ENCODE measurements at regions not wholly inside any gene's neighbourhood (a gene's known extent, or its start where the extent isn't known, plus 50 kb on each side); places are given as distances from the start of the nearest gene placed in this dataset.

GRCh38 chr3:159761369-159761768, 227.3 kb upstream of the IL12A start:
- DNase-seq (ENCODE audit: low read depth, low spot score) = peak; percentile 71

- peak; percentile 55 for DNase-seq (ENCODE audit: low read depth, low spot score)
Observed at GRCh38 chr3:159761848-159762635, 226.6 kb upstream of the IL12A start.

GRCh38 chr3:159763011-159763601, 225.5 kb upstream of the IL12A start:
- peak; percentile 85 for DNase-seq (ENCODE audit: low read depth, low spot score)

DNA sequence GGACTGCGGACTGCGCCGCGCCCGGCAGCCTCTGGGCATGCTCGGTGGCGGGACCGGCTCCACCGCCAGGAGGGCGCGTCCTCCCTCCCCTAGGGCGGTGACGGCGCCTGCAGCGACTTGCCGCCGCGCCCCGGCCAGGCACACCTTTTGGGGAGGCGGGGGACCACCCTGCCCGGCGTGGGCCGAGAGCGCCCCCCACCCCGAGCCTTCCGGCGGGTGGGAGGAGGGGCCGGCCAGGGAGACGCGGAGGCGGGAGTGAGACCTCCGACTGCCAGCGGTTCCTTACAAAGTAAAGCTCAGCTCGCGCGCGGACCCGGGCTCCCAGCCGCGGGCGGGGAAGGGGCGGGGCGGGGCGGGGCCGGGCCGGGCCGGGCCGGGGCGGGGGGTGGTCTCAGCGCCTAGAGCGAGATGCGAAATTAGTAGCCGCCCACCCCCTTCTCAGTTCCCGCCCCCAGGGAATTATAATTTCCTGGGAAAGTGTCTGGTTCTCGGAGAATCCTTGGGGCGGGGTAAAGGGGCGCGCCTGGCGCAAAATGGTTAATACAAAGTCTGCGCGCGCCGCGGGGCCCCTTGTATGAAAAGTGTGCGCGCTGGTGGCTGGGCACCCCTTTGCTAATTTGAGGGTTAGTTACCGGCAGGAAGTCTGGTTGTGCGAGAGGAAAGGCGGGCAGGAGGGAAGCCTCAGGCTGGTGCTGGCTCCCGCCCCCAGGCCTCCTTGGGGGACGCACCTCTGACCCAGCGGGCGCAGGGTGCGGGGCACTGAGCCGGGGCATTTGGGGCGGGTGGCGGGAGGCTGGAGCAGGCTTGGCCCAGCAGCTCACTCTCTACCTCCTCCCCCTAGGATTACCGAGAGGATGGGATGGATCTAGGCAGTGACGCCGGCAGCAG, 224.8 kb upstream of the IL12A start:
- DNase-seq (ENCODE audit: low read depth, low spot score) = peak; percentile 94

DNA sequence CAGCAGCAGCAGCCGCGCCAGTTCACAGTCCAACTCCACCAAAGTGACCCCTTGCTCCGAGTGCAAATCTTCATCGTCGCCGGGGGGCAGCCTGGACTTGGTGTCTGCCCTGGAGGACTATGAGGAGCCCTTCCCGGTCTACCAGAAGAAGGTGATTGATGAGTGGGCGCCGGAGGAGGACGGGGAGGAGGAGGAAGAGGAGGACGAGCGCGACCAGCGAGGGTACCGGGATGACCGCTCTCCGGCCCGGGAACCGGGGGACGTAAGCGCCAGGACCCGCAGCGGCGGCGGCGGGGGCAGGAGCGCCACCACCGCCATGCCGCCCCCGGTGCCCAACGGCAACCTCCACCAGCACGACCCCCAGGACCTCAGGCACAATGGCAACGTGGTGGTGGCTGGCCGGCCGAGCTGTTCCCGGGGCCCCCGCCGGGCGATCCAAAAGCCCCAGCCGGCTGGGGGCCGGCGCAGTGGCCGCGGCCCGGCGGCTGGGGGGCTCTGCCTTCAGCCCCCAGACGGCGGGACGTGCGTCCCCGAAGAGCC, 224.1 kb upstream of the IL12A start:
- DNase-seq (ENCODE audit: low read depth, low spot score) = no peak

DNA sequence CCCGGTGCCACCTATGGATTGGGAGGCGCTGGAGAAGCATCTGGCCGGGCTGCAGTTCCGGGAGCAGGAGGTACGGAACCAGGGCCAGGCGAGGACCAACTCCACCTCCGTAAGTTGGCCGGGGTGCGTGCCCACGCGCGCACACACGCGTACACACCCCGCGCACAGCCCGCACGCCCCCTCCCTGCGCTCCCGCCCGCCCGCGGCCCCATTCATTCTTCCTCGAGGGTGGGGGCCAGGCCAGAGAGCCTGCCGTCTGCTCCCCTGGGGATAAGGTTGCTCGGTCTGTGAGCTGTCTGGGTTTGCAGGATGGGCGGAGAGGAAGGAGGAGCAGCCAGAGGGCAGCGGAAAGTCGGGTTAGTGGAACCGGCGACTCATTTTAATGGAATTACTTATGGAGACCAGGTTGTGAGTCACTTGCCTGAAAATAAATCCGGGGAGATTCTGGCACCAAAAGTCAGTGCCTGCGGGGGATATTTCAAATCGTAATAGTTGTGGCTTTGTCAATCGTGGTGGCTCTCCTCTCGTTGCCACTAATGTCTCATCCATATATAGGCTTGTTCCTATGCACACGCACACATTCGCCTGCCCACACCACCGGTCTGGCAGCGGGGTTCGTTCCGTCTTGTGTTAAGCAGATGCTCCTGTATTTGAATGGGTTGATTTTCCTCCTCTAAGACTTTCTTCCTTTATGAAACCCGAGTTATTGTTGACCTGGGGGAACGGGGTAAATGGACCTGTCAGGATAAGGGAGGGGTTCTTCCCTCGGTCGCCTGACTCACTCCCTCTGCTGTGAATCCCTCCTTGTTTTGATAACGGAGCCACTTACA, 223.4 kb upstream of the IL12A start:
- peak; percentile 97 for DNase-seq (ENCODE audit: low read depth, low spot score)

GRCh38 chr3:159765860-159766294, 222.8 kb upstream of the IL12A start:
- DNase-seq (ENCODE audit: low read depth, low spot score) = no peak

DNA sequence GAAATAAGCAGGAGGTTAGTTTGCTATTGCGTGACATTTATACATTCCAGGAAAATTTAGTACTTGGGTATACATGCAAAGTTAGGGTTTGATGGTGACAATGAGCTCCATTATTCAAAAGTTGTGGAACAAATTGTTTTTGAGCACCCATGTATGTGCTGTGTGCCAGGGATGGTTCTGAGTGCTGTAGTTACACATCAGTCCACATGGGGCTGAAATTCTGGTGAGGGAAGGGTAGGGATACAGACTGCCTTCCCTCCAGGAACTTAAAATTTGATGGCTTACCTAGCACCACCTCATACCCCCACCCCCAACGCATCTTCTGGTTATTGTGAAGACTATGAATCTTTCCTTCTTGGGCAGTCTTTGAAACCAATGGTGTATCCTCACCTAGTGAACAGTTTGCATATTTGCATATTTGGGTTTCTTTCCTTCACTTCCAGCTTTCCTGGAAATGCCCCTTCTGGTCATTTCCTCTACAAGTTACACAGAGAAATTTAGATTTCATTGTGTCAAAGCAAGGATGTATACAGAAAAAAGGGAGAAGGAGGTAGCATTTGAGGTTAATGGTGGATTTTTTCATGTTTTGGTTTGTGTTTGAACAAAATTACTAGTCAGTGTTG, 222.0 kb upstream of the IL12A start:
- DNase-seq (ENCODE audit: low read depth, low spot score) = peak; percentile 68

DNA sequence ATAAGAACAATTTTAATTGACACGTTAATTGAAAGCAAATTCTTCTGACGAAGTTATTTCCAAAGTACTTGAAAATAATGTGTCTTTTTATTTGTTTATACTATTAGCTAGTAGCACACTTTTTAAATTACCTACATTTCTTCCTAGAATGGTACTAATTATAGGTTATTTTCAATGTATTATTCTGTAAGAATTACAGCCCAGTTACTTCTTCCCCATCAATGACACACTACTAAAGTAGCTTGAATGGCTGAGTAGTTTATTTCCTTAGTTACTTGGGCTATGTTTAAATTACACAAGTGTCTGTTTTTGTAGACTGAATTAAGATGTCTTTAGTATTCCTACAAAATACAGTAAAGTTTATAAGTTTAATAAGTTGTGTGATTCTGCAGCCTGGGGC, 217.6 kb upstream of the IL12A start:
- DNase-seq (ENCODE audit: low read depth, low spot score) = no peak

DNA sequence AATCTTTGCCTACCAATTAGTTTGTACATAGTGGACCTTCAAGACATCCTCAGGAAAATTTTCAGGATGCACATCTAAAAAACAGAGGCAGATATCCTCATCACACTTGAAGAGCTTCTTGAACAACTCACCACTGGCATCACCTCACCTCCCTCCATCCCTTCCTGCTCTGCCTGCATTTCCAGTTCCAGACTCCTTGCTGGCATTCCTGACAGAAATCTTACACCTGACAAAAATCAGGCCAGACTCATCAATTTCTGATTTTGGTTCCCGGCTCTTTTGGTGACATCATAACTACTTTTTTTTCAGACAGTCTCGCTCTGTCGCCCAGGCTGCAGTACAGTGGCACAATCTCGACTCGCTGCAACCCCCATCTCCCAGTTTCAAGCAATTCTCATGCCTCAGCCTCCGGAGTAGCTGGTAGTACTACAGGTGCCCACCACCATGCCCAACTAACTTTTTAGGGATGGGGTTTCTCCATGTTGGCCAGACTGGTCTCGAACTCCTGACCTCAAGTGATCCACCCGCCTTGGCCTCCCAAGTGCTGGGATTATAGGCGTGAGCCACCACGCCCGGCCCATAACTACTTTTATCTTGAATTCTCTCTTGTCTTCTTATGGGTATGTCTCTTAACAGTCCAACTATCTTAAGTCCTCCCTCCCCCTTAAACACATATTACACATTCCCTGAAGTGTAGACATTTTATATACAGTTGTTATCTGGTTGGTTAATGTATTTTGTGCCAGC, 216.6 kb upstream of the IL12A start:
- no peak for DNase-seq (ENCODE audit: low read depth, low spot score)

- no peak for DNase-seq (ENCODE audit: low read depth, low spot score)
Observed at GRCh38 chr3:159773706-159774105, 214.9 kb upstream of the IL12A start.

- peak; percentile 89 for DNase-seq (ENCODE audit: low read depth, low spot score)
Observed at GRCh38 chr3:159775372-159775961, 213.2 kb upstream of the IL12A start.

GRCh38 chr3:159776779-159777178, 211.9 kb upstream of the IL12A start:
- no peak for DNase-seq (ENCODE audit: low read depth, low spot score)

DNA sequence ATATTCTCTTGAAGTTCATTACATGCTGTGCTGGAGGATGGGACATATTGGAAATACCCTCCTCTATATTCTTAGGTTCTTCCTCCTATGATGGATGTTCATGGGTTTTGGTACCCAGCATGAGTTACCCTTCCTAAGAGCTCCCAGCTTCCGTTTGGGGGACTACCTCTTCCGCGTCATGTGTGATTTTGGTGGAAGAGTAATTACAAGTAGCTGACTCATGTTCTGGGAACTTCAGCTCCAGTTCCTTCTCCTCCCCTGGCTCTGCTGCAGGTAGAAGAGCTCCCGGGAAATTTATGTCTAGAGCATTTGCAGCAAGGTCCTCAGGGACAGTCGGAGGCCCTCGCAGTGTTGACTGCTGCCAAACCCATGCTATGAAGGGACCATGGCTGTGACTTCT, 208.8 kb upstream of the IL12A start:
- peak; percentile 49 for DNase-seq (ENCODE audit: low read depth, low spot score)

- no peak for DNase-seq (ENCODE audit: low read depth, low spot score)
Observed at GRCh38 chr3:159781867-159782266, 206.8 kb upstream of the IL12A start.

- no peak for DNase-seq (ENCODE audit: low read depth, low spot score)
Observed at GRCh38 chr3:159782724-159783421, 205.8 kb upstream of the IL12A start.

- peak; percentile 68 for DNase-seq (ENCODE audit: low read depth, low spot score)
Observed at GRCh38 chr3:159783780-159784742, 204.6 kb upstream of the IL12A start.

GRCh38 chr3:159785273-159785708, 203.3 kb upstream of the IL12A start:
- DNase-seq (ENCODE audit: low read depth, low spot score) = no peak

All from astrocyte of the hippocampus (primary cell).